H1 (cell line): ENCODE measurements at regions not wholly inside any gene's neighbourhood (a gene's known extent, or its start where the extent isn't known, plus 50 kb on each side); places are given as distances from the start of the nearest gene placed in this dataset.

Source experiments
- CBX5 ChIP-seq: fragments of 300-800, 300-1000 bp; sonication (generic); IDR thresholded peaks from 2 replicates; pipeline ENCODE4 v1.7.1; 2016; ENCODE audit warnings: antibody characterized with exemption, low read length, low read depth
- EP300 ChIP-seq, 2 experiments: IDR thresholded peaks; 1 replicate in 1 of 2; 2 replicates in 1 of 2; pipeline ENCODE4 v1.6.1; 2011 to 2012; ENCODE audit warnings: low read depth in 2 of 2, low read length in 2 of 2, mild to moderate bottlenecking in 2 of 2, borderline replicate concordance in 1 of 2, inconsistent platforms in 1 of 2, moderate library complexity in 1 of 2
- KDM1A ChIP-seq: fragments of 200-600, 300-600 bp; sonication (generic); IDR thresholded peaks from 2 replicates; pipeline ENCODE4 v1.7.1; 2016; ENCODE audit warnings: mild to moderate bottlenecking, low read length, borderline replicate concordance
- PHF8 ChIP-seq: fragments of 200-600 bp; sonication (generic); conservative IDR thresholded peaks from 2 replicates; pipeline ENCODE4 v1.7.1; 2012; ENCODE audit warnings: low read depth, mild to moderate bottlenecking, inconsistent platforms, low read length, moderate library complexity
- RXRA ChIP-seq: IDR thresholded peaks from 2 replicates; pipeline ENCODE4 v1.6.1; 2011; ENCODE audit warnings: low read depth, mild to moderate bottlenecking, low read length, moderate library complexity; ENCODE audit not compliant: insufficient read depth
- SUZ12 ChIP-seq: fragments of 200-600 bp; sonication (generic); IDR thresholded peaks from 2 replicates; pipeline ENCODE4 v1.6.1; 2012; ENCODE audit warnings: mild to moderate bottlenecking, inconsistent platforms, low read length, moderate library complexity, mixed read lengths
- TAF1 ChIP-seq: IDR thresholded peaks from 2 replicates; pipeline ENCODE4 v1.6.1; 2011; ENCODE audit warnings: mild to moderate bottlenecking, low read depth, low read length
- ZNF274 ChIP-seq: IDR thresholded peaks from 2 replicates; pipeline ENCODE4 v1.7.0; 2012; ENCODE audit warnings: low read length, borderline replicate concordance; ENCODE audit errors: extremely low read depth
- TF ChIP-seq, protein P1 (sequence below), 3 experiments: IDR thresholded peaks; 1 replicate in 2 of 3; 2 replicates in 1 of 3; pipeline versions ENCODE4 v1.5.1 to v1.6.1; 2011; ENCODE audit warnings: low read length in 3 of 3, mild to moderate bottlenecking in 3 of 3, inconsistent platforms in 2 of 3, low read depth in 1 of 3, moderate library complexity in 1 of 3; ENCODE audit not compliant: insufficient read depth in 1 of 3; ENCODE audit errors: control extremely low read depth in 1 of 3
- TF ChIP-seq, protein P2 (sequence below): IDR thresholded peaks from 2 replicates; pipeline ENCODE4 v1.6.1; 2012; ENCODE audit warnings: low read length, inconsistent platforms
- TF ChIP-seq, protein P3 (sequence below): IDR thresholded peaks from 2 replicates; pipeline ENCODE4 v1.6.1; 2011; ENCODE audit warnings: low read depth, mild to moderate bottlenecking, low read length; ENCODE audit not compliant: insufficient read depth

DNA sequence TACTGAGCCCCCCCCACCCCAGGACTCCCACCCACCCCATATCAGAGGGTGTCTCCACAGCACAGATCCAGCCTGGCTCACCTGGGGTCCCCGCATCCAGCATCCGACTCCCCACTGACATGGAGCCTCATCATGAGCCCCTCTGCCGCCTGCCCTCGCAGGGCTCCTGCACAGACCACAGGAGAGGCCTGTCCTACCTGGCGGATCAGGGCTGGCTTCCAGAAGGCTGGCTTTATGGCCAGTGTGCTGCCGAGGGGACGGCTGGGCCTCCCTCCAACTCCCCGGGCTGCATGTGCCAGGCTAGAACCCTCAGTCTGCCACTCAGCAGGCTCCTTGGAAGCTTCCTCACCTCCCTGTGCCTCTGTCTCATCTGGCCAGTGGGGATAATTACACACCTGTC lies 119.0 kb downstream of the RFLNA start:
- TF ChIP-seq EP300 (IDR thresholded peaks at IDR 0.05; ENCODE audit: borderline replicate concordance in 1 of 2, low read depth in 2 of 2, low read length in 2 of 2) (no peak), CBX5 (no peak), ZNF274 (no peak), SUZ12 (no peak), RXRA (no peak), TAF1 (no peak), KDM1A (no peak), PHF8 (no peak)
- TF ChIP-seq, protein P1, sequence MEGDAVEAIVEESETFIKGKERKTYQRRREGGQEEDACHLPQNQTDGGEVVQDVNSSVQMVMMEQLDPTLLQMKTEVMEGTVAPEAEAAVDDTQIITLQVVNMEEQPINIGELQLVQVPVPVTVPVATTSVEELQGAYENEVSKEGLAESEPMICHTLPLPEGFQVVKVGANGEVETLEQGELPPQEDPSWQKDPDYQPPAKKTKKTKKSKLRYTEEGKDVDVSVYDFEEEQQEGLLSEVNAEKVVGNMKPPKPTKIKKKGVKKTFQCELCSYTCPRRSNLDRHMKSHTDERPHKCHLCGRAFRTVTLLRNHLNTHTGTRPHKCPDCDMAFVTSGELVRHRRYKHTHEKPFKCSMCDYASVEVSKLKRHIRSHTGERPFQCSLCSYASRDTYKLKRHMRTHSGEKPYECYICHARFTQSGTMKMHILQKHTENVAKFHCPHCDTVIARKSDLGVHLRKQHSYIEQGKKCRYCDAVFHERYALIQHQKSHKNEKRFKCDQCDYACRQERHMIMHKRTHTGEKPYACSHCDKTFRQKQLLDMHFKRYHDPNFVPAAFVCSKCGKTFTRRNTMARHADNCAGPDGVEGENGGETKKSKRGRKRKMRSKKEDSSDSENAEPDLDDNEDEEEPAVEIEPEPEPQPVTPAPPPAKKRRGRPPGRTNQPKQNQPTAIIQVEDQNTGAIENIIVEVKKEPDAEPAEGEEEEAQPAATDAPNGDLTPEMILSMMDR (IDR thresholded peaks at IDR 0.05; ENCODE audit: control extremely low read depth in 1 of 3, insufficient read depth in 1 of 3, low read depth in 1 of 3, low read length in 3 of 3), result no peak
- TF ChIP-seq, protein P2, sequence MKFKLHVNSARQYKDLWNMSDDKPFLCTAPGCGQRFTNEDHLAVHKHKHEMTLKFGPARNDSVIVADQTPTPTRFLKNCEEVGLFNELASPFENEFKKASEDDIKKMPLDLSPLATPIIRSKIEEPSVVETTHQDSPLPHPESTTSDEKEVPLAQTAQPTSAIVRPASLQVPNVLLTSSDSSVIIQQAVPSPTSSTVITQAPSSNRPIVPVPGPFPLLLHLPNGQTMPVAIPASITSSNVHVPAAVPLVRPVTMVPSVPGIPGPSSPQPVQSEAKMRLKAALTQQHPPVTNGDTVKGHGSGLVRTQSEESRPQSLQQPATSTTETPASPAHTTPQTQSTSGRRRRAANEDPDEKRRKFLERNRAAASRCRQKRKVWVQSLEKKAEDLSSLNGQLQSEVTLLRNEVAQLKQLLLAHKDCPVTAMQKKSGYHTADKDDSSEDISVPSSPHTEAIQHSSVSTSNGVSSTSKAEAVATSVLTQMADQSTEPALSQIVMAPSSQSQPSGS, result no peak
- TF ChIP-seq, protein P3, sequence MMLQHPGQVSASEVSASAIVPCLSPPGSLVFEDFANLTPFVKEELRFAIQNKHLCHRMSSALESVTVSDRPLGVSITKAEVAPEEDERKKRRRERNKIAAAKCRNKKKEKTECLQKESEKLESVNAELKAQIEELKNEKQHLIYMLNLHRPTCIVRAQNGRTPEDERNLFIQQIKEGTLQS, result no peak
